HG03039 (cell line): ENCODE measurements at regions not wholly inside any gene's neighbourhood (a gene's known extent, or its start where the extent isn't known, plus 50 kb on each side); places are given as distances from the start of the nearest gene placed in this dataset.
"Not testable (repeated sequence)": the region's sequence is repeated elsewhere in the genome, so short reads cannot be mapped to it uniquely, and the experiment has no call there.

ENCODE experiments used
- ATAC-seq: cut with Tn5 transposase; IDR thresholded peaks from one replicate; pipeline ENCODE4 v1.9.1; 2021; ENCODE audit warnings: mild to moderate bottlenecking, moderate library complexity; ENCODE audit not compliant: unreplicated experiment

DNA sequence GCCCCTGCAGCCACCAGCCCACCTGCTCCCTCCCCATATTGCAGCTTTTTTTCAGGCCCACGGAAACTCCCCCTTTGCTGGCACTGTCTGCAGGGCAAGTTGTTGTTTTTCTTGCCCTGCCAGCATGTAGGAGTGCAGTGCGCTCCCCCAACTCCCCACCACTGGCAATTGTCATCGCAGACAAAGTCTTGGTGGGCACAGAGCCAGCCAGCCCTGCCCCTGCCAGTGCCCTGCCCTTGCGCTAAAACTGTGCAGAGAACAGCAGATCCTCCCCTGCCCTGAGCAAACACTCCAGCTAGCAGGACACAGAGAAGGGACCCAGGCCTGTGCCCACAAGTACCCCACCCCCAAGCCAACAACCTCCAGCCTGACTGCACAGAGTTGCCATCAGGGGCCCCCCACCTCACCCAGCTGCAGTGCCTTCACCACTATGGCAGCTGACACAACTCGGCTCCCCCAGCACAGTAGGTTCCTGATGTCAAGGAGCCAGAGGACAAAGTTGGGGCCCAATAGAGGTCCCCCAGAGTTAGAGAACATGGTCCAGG, 158.1 kb upstream of the ARHGAP42 start:
- ATAC-seq, result no peak

- ATAC-seq, result not testable (repeated sequence)
Measured at GRCh38 chr11:100531290-100531689, 155.8 kb upstream of the ARHGAP42 start.

DNA sequence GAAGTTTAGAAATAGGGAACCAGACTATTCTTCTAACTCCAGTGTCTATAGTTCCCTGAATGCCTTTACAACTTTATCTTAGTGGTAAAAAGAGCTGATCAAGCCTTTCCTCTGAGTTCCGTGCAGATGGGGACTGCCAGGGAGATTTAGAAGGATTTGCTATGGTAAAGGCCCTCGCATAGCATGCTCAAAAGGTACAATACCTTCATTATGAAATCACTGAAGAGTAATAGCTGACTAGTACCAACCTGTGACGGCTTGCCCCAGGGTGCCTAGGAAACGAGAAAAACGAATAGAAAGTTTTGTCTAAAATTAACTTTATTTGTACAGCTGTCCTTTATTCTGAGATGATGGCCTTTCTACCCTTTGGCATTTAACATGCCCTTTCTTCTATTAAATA, 150.1 kb upstream of the ARHGAP42 start:
- no peak for ATAC-seq

DNA sequence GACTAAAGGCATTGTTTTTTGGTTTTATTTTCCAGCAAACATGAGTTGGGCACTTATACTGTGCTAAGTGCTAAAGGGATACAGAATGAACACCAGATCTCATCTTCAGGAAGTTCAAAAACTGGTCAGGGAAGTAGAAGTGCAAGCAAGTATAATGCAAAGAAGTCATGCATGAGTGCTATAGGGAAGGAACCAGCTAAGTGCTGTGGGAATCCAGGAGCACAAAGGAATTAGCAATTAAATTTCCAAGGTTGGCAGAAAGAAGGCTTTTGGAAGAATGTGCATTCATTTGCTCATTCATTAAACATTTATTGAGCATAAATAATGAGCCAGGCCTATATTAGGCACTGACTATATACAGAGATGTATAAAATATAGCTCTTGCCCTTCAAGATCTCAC, 143.7 kb upstream of the ARHGAP42 start:
- no peak for ATAC-seq

GRCh38 chr11:100545556-100545955, 141.5 kb upstream of the ARHGAP42 start:
- no peak for ATAC-seq

DNA sequence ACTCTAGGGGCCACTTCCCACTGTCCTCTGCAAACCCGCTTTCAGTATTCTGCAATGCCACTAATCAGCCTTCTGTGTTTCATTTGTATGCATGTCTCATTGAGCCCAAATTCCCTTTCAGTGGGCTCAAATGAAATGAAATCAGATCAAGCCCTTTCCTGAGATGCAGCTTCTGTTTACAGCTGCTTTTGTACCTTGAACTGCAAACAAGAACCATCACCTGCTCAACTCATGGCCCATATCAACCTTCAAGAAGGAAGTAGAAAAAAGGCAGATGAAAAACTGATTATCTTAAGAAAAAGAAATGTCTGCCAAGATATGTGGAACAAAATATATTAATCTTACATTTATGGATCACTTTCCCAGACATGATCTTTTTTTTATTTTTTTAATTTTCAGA, 141.1 kb upstream of the ARHGAP42 start:
- no peak for ATAC-seq

- no peak for ATAC-seq
Measured at GRCh38 chr11:100546714-100547113, 140.4 kb upstream of the ARHGAP42 start.

DNA sequence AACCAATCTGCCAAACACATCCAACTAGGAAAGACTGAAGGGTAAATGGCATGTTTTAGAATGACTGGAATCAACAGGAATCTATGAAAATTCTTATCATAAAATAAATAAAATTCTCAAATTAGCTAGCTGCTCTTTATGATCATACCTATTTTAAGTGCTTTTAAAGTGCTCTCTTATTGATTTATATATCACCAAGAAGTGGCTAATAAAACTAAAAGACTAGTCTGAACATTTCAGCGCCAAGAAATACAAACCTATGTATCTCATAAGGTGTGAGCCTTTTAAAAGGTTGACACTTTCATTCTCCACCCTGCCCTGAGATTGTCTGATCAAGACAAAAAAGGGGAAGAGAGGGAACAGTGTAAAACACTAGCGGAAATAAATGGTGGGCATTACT, 136.8 kb upstream of the ARHGAP42 start:
- no peak for ATAC-seq

DNA sequence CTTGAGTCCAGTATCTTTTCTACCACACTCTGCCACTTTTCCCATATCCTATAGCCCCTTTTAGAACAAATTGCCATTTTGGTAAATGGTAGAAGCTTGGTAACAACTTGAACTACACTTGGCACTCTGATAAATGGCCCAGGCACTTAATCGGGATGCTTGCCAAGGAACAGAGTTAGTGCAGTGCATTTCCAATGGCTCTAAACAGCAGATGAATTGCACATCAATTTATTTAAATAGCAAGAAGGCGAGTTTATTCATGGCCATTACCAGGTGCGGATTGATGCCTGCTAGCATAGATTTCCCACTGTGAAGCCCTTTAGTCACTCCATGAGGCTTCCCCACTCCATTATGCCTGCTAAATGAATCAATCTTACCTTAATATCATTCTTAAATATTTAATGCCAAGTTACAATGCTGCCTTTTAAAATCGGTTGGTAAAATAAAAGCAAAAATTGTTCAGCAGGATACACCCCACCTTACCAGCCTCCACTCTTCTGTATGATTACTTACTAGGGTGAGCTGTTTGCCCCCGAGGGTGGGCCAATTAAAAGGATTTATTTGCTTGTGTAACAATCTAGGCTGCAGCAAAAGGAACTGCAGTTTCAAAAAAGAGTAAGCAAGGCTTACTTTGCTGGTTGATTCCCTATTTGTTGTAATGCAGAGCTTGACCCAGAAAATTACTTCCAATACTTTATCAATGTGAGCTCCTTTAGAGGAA, 136.0 kb upstream of the ARHGAP42 start:
- no peak for ATAC-seq

DNA sequence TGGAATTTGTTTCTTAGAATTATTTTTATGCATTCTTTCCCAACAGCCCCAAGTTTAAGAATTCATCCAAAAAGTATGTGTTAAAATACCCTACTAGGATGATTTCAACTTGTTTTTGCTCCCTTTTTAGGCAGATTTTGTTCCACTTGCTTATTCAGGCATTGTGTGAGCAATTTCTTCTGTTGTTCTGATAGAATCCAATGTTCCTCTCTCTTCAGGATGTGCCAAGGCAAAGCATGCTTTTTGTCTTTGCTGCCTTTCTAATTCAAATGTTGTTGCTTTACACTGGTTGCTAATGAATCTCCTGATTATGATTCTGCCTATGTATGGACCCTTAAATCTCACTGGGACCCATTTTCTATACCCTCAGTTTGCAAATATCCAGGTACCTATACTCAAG, 131.2 kb upstream of the ARHGAP42 start:
- no peak for ATAC-seq

DNA sequence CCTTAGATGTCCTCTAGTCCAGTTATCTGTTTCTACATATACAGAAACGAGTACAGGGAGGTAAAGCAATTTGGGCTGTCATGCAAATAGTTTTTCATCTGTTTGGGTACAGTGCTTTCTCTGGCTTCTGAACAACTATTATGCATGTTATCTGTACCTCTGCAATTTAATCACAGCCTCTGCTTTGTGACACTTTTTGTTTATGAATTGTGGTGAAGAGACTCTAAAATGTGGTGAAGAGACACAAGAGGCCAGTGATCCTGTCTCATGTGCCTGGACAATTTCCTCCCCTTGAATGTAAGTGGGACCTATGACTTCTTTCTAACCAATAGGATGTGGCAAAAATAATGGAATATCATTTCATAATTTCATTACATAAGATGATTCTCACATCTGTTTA, 130.3 kb upstream of the ARHGAP42 start:
- no peak for ATAC-seq

DNA sequence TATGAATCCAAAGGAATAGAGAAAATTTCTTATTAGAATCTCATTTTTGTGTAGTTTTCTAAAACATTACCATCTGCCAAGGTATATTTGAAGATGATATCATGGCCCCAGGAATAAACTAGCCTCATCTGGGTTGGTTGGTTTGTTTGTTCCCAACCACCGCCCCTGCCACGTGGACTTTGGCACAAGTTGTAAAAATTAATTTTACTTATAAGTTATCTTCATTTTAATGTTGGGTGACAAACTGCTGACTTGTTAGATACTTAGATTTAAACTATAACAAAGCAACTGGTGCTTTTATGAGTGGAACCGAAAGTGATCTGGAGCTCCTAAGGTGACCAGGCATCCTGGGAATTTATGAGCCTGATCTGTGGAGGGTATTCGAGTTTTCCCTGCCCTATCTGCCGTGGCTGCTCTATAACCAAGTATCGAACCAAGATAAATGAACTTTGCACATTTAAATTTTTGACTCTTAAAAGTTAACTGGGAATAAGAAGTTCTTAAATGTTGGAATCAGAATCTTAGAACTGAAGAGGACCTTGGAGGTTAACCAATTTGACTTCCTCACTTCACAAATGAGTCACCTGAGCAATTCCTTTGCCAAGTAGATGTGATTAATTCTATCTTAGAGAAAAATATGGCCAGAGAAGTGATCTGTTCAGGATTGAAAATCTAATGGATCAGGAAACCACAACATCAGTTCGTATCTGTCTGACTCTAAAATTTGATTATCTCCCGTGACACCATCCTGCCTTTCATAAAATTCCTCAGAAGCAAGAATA, 129.1 kb upstream of the ARHGAP42 start:
- ATAC-seq, result no peak

DNA sequence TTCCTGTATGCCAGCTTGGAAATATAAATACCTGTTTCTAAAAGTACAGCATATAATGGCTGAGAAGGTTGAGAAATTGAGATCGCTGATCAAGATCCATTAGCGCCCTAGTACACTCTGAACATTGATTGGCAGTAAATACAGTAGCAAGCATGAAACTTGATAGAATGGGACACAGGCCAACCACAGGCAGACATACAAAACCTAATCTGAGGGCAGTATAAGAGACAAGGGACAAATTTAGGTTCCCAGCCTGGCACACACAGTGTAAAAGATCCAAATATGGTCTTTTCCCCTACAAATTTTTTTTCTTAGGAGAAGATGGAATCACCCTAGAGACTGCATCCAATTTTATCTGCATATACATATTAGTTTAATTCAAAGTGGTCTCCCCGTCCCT, 126.5 kb upstream of the ARHGAP42 start:
- ATAC-seq, result no peak

DNA sequence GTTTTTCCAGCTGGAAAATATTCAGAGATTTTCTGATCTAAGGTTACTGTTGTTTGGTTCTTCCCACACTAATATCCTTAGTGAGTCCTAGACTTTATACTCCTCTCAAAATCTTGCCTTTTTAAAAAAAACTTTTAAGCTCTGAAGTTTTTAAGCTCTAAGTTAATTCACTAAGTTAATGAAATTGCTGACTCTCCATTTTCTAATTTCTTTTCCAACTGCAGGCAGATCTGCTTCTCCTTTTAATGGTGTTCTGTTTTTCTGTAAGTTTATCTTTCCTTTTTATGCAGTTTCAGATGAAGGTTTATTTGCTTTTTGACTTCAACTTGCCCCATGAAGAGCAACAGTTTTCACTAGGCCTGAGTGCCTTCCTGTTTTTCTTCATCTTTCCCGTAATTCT, 125.8 kb upstream of the ARHGAP42 start:
- no peak for ATAC-seq

DNA sequence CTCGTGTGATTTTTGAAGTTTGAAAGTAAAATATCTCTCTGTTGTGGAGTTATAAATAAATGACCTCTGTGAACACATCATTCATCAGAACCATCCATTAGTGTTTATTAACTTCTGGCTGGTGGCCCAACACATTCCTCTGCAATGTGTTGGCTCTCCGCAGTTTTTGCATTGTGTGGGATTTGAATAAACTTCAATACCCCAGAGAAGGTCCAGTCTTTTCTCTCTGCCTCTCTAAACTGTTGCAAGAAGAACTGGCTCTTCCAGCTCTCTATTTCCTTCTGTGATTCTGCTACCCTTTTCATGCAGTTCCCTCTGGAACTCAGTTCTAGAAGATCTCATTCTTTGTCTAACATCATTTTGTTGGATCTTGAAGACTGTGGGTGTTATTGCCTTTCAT, 125.0 kb upstream of the ARHGAP42 start:
- no peak for ATAC-seq

GRCh38 chr11:100563541-100564280, 123.4 kb upstream of the ARHGAP42 start:
- no peak for ATAC-seq

DNA sequence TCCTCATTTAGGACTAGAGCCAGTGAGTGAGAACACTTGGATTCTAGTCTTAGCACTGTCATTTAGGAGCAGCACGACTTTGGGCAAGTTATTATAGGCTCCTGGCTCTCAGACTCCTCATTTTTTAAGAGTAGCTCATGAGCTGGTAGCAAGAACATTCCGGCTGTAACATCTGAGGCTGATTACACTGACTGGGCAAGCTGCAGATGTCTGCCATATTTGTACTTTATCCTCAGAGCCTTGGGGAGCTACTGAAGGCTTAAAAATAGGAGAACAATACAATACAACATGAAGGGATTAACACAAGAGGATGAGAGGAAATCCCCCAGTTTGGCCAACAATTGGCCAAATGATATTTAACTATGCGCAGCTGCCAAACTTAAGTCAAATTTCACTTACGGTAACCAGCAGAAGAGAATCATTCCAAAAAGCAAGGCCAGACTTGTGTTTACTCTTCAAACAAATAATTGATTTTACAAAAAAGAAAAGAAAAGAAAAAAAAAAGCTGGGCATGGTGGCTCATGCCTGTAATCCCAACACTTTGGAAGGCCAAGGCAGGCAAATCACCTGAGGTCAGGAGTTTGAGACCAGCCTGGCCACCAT, 113.1 kb upstream of the ARHGAP42 start:
- ATAC-seq, result no peak

- no peak for ATAC-seq
Measured at GRCh38 chr11:100574894-100575769, 112.0 kb upstream of the ARHGAP42 start.

- peak; percentile 82 for ATAC-seq
Measured at GRCh38 chr11:100575860-100576717, 111.0 kb upstream of the ARHGAP42 start.
